ENCODE measurements at regions not wholly inside any gene's neighbourhood (a gene's known extent, or its start where the extent isn't known, plus 50 kb on each side); places are given as distances from the start of the nearest gene placed in this dataset.

- no peak for TF ChIP-seq EP300 (IDR thresholded peaks at IDR 0.05)
- TF ChIP-seq CTCF (IDR thresholded peaks at IDR 0.05): no peak
- TF ChIP-seq POLR2A (IDR thresholded peaks at IDR 0.05): no peak
- Histone ChIP-seq H3K9me3 (no peaks in the 10 kb centered on the region), H3K36me3 (no peaks in the 10 kb centered on the region), H3K4me3 (no peak overlapping the region), H3K4me1 (peaks cover 0 to 5% (median 0%) of the 10 kb centered on the region in 4 donors), H3K27me3 (no peaks in the 10 kb centered on the region), H3K27ac (no peak overlapping the region)
- no peak for DNase-seq (ENCODE audit: low spot score in 2 of 2)
- 73 to 82% methylated on average over 3 of the region's 3 CpGs for WGBS, 2 donors
These were observed 543.1 kb upstream of the ADGRL3 start for GRCh38 chr4:60657041-60657440.

GRCh38 chr4:60657807-60658206 is 542.3 kb upstream of the ADGRL3 start:
- TF ChIP-seq POLR2A (IDR thresholded peaks at IDR 0.05) (no peak), CTCF (IDR thresholded peaks at IDR 0.05) (no peak), EP300 (IDR thresholded peaks at IDR 0.05) (no peak)

GRCh38 chr4:60663769-60664168 is 536.4 kb upstream of the ADGRL3 start:
- H3K27me3 ChIP-seq: no peaks in the 10 kb centered on the region
- H3K9me3 ChIP-seq: no peaks in the 10 kb centered on the region
- H3K4me3 ChIP-seq: no peak overlapping the region
- no peak for DNase-seq (ENCODE audit: low spot score in 2 of 2)
- H3K4me1 ChIP-seq: no peaks in the 10 kb centered on the region
- TF ChIP-seq POLR2A (IDR thresholded peaks at IDR 0.05) (no peak), CTCF (IDR thresholded peaks at IDR 0.05) (no peak), EP300 (IDR thresholded peaks at IDR 0.05) (no peak)
- H3K36me3 ChIP-seq: no peaks in the 10 kb centered on the region
- no peak overlapping the region for H3K27ac ChIP-seq
- 90 to 96% methylated on average over 4 of the region's 4 CpGs for WGBS, 2 donors

More at GRCh38 chr4:60657807-60658206, 542.3 kb upstream of the ADGRL3 start:
- Histone ChIP-seq H3K9me3 (no peaks in the 10 kb centered on the region), H3K4me3 (peak overlapping the region in 2 of 4 donors; percentile 3 to 12), H3K27ac (no peak overlapping the region), H3K27me3 (no peaks in the 10 kb centered on the region), H3K4me1 (peaks cover 0 to 5% (median 0%) of the 10 kb centered on the region in 4 donors), H3K36me3 (no peaks in the 10 kb centered on the region)
- DNase-seq (ENCODE audit: low spot score in 2 of 2): no peak

- peak overlapping the region in 1 of 4 donors; percentile 40 for H3K27ac ChIP-seq
- no peaks in the 10 kb centered on the region for H3K9me3 ChIP-seq
- peaks cover 0 to 18% (median 0%) of the 10 kb centered on the region in 4 donors for H3K4me1 ChIP-seq
- 3 to 30% methylated on average over 1 of the region's 1 CpG for WGBS, 2 donors
- no peaks in the 10 kb centered on the region for H3K27me3 ChIP-seq
- TF ChIP-seq EP300 (IDR thresholded peaks at IDR 0.05) (no peak), POLR2A (IDR thresholded peaks at IDR 0.05) (no peak), CTCF (IDR thresholded peaks at IDR 0.05) (no peak)
- no peak for DNase-seq (ENCODE audit: low spot score in 2 of 2)
- H3K36me3 ChIP-seq: no peaks in the 10 kb centered on the region
- no peak overlapping the region for H3K4me3 ChIP-seq
These were observed 517.2 kb upstream of the ADGRL3 start for GRCh38 chr4:60682901-60683300.

GRCh38 chr4:60683357-60683756 is 516.8 kb upstream of the ADGRL3 start:
- no peak for DNase-seq (ENCODE audit: low spot score in 2 of 2)
- Histone ChIP-seq H3K9me3 (no peaks in the 10 kb centered on the region), H3K4me3 (no peak overlapping the region), H3K27ac (peak overlapping the region in 1 of 4 donors; percentile 40), H3K4me1 (peaks cover 0 to 18% (median 0%) of the 10 kb centered on the region in 4 donors), H3K36me3 (no peaks in the 10 kb centered on the region), H3K27me3 (no peaks in the 10 kb centered on the region)
- TF ChIP-seq CTCF (IDR thresholded peaks at IDR 0.05) (no peak), POLR2A (IDR thresholded peaks at IDR 0.05) (no peak), EP300 (IDR thresholded peaks at IDR 0.05) (no peak)
- WGBS, 2 donors: 19 to 49% methylated on average over 1 of the region's 1 CpG

Measured in tibial nerve (tissue), 4 donors.